HG03354 (cell line): ENCODE measurements at regions not wholly inside any gene's neighbourhood (a gene's known extent, or its start where the extent isn't known, plus 50 kb on each side); places are given as distances from the start of the nearest gene placed in this dataset.
"Not testable (repeated sequence)": the region's sequence is repeated elsewhere in the genome, so short reads cannot be mapped to it uniquely, and the experiment has no call there.

Experiments used
- ATAC-seq: cut with Tn5 transposase; IDR thresholded peaks from one replicate; pipeline ENCODE4 v1.9.1; 2021; ENCODE audit warnings: mild to moderate bottlenecking; ENCODE audit not compliant: unreplicated experiment, poor library complexity, severe bottlenecking

DNA sequence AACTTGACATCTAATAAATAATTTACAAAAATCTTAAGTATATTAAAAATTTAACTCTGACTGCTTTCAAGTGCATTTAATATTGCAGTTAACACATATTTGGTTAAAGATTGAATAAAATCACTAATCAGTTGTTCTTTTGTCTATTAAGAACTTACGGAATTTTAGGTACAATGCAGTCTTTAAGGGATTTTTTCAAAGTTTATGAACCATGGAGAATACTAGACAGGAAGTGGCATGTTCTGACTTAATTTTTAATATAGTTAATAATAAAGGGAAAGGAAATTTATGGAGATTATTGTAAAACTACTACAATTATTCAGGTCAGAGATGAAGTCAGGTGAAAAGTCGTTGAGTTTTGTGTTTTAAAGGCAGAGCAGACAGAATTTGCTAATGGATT, 240.9 kb downstream of the CALCRL start:
- no peak for ATAC-seq

GRCh38 chr2:187206471-187206870, 241.6 kb downstream of the CALCRL start:
- ATAC-seq, result no peak

DNA sequence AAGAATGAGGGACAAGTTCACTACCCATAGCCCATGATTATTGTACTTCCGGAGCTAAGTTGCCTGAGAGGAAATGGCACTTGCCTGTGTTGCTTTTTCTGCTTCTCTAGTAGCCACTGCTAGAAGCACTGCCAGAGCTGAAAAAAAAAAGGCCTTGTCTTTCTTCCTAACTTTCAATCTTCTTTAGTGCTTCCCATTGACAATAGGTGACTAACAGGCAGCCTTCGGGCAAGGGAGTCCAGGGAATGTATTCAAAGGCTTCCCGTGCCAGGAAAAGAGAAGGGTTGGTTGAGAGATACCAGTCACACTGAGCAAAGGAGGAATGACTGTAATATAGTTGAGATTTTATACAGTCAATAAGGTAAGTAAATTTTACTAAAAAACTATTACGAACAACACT, 242.0 kb downstream of the CALCRL start:
- no peak for ATAC-seq

- no peak for ATAC-seq
Measured at GRCh38 chr2:187198136-187198535, 249.9 kb downstream of the CALCRL start.

GRCh38 chr2:187194049-187194448, 254.0 kb downstream of the CALCRL start:
- ATAC-seq, result peak; percentile 67

GRCh38 chr2:187188783-187189631, 259.0 kb downstream of the CALCRL start:
- ATAC-seq, result no peak

DNA sequence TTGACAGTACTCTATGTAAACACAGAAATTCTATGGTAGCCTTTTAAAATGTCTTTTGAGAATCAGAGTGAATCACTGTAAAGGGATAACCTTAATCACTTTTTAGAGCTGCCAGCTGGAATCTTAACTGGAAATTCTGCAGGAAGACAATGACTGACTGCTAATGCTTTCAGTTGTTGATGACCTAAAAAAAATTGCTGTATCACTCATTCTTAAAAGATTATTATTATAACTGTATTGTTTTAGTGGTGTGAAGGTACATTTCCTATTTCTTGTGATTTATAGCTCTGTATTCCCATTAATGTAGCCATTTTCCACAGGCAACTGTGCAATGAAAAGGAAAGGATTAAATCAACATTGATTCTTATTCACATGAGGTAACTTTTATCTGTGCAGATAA, 260.5 kb downstream of the CALCRL start:
- no peak for ATAC-seq

DNA sequence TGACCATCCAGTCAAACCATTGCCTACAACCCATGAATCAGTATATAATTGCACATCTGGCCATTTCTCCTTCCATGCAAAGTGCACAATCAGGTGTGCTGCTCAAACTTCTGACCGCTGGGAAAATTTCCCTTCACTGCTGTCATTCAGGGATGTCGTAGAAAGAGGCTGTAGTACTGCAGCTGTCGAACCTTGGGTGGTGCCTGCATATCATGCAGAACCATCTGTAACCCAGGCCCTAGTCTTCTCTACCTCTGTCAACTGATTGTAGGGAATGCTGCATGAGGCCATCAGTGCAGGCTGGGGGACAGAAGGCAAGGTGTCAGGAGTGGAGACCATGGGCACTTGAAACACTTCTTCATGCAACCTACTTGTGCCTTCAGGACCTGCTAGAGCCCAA, 267.5 kb downstream of the CALCRL start:
- no peak for ATAC-seq

- not testable (repeated sequence) for ATAC-seq
Measured at GRCh38 chr2:187178876-187179275, 269.2 kb downstream of the CALCRL start.

DNA sequence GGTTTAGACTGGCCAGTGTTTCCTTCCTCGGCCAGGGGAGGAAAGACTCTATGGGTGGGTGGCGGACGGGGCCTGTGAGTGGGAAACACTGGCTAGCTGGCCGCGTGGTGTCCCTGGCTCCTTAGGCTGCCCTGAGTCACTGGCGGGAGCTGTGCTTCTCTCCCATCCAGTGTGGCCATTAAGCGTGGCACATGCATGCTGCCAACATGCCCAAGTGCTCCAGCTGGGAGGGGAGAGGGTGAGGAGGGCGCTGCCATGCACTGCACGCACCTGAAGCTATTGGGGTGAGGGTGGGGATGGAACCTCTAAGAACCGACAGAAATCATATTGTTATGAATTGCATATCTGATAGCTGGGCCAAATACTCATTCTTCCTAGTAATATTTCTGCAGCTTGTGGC, 270.8 kb downstream of the CALCRL start:
- no peak for ATAC-seq

DNA sequence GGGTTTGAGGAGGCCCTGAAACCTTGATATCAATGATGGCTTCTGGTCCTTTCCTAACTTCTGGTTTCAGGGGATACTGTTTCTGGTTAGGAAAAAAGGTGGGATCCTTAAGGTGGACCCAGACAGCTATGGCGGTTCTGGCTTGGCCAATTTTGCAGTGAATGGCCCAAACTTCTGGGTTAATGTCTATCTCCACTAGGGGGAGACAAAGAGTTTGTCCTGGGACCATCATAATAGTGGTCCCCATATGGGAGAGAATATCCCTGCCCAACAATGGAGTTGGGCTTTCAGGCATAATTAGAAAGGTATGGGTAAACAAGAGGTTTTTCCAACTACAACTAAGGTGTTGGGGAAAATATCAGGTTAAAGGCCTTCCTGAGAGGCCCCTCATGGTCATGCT, 273.5 kb downstream of the CALCRL start:
- no peak for ATAC-seq

DNA sequence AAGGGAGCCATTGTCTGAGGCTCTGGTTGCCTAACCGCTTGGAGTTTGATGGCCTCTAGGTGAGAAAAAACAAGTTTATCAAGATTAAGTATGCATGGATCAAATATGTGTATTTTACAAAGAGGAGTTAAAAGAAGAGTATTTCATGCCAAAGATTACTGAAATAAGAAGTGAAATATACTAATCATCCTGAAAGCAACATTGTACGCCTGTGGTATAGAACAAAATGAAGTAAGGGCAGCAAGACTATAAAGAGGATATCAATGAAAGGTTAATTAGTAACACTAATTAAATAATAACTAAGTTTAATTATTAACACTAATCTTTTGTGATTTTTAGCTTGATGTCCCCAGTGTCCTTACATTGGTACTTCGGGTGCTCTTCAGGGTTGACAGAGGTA, 276.7 kb downstream of the CALCRL start:
- peak; percentile 40 for ATAC-seq

DNA sequence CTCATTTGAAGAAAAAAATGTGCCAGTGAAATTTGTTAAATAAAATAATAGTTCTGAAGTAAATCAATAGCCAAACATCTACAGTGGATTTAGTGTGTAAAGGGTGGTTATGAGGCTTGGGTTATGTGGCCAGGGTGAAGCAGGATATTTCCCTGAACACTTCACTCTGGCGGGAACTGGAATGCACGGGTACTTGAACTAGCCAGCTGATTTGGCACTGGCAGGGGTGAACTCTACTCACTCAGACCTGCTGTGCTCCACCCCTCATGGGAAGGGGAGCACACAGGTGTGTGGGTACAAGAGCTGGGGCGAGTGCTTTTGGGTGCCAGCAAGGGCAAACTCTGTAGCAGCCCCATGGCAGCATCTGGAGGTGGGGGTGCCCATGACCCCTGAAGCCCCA, 278.2 kb downstream of the CALCRL start:
- ATAC-seq, result peak; percentile 16

GRCh38 chr2:187168720-187169713, 279.0 kb downstream of the CALCRL start:
- peak; percentile 76 for ATAC-seq

GRCh38 chr2:187167491-187167890, 280.6 kb downstream of the CALCRL start:
- no peak for ATAC-seq

- ATAC-seq, result no peak
Measured at GRCh38 chr2:187165936-187166610, 282.0 kb downstream of the CALCRL start.

DNA sequence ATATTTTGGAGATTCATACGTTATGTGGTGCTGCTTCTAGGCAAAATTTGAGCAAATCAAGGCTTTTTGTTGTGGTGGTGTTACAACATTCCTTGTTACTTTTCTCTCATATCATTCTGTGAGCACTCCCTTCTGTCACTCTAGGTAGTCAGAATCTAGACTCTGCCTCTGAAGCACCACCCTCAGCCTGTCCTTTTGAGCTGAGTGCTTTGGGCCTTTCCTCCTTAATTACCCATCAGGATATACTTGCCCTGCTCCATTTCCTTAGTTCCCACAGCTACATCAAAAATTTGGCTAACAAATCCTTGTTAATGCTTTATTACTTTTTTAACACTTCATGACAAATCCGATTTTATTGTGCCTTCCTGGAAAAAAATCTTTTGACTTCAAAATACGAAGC, 289.6 kb downstream of the CALCRL start:
- ATAC-seq, result no peak

- no peak for ATAC-seq
Measured at GRCh38 chr2:187157046-187157445, 291.0 kb downstream of the CALCRL start.

GRCh38 chr2:187155476-187155875, 292.6 kb downstream of the CALCRL start:
- no peak for ATAC-seq

- no peak for ATAC-seq
Measured at GRCh38 chr2:187150670-187151069, 297.4 kb downstream of the CALCRL start.
